D721Med (cell line): ENCODE measurements at regions not wholly inside any gene's neighbourhood (a gene's known extent, or its start where the extent isn't known, plus 50 kb on each side); places are given as distances from the start of the nearest gene placed in this dataset.

Experiments
- DNase-seq: peaks from one replicate; pipeline ENCODE4 v3.0.0; 2011; ENCODE audit warnings: low spot score; ENCODE audit not compliant: insufficient read length
- FAIRE-seq: peaks from 2 replicates; lab custom pipeline; 2011; peaks lifted over from hg19 to GRCh38; lab: Jason Lieb, UNC
- CTCF ChIP-seq: IDR thresholded peaks from 2 replicates; pipeline ENCODE4 v1.5.1; 2012; ENCODE audit warnings: mild to moderate bottlenecking, control low read depth; ENCODE audit not compliant: insufficient read depth; ENCODE audit errors: missing control alignments

GRCh38 chr17:15883617-15884111 is 61.3 kb upstream of the ADORA2B start:
- FAIRE-seq: no peak
- TF ChIP-seq CTCF: no peak
- no peak for DNase-seq

GRCh38 chr17:15884731-15885130 is 60.2 kb upstream of the ADORA2B start:
- no peak for FAIRE-seq
- no peak for TF ChIP-seq CTCF
- DNase-seq: no peak

- no peak for DNase-seq
- TF ChIP-seq CTCF: no peak
- FAIRE-seq: no peak
These were observed 59.2 kb upstream of the ADORA2B start for GRCh38 chr17:15885770-15886169.

GRCh38 chr17:15886221-15886620 is 58.7 kb upstream of the ADORA2B start:
- DNase-seq (no peak), FAIRE-seq (no peak)
- no peak for TF ChIP-seq CTCF

- DNase-seq (no peak), FAIRE-seq (no peak)
- TF ChIP-seq CTCF: no peak
These were observed 58.1 kb upstream of the ADORA2B start for GRCh38 chr17:15886804-15887203.

- DNase-seq: no peak
- no peak for FAIRE-seq
- no peak for TF ChIP-seq CTCF
These were observed 56.5 kb upstream of the ADORA2B start for GRCh38 chr17:15888436-15888835.

- DNase-seq (no peak), FAIRE-seq (no peak)
- no peak for TF ChIP-seq CTCF
These were observed 54.5 kb upstream of the ADORA2B start for GRCh38 chr17:15890279-15890892.
